Esophagus squamous epithelium (tissue), 4 donors: ENCODE measurements at regions not wholly inside any gene's neighbourhood (a gene's known extent, or its start where the extent isn't known, plus 50 kb on each side); places are given as distances from the start of the nearest gene placed in this dataset.

ENCODE experiments used
- POLR2A ChIP-seq, 4 donors: fragments of 450-650 bp; IDR thresholded peaks; one replicate each; pipeline ENCODE4 v1.6.1; 2017; ENCODE audit warnings: antibody characterized with exemption in 4 of 4, mild to moderate bottlenecking in 4 of 4, moderate library complexity in 3 of 4
- TF ChIP-seq, protein P1 (sequence below), 6 experiments: fragments of 450-650 bp in 4 of 6; fragments of 200-600 bp in 2 of 6; sonication (generic) in 2 of 6; IDR thresholded peaks; one replicate each; pipeline ENCODE4 v1.5.1; 2016 to 2019; ENCODE audit warnings: antibody characterized with exemption in 6 of 6, mild to moderate bottlenecking in 4 of 6, moderate library complexity in 4 of 6

DNA sequence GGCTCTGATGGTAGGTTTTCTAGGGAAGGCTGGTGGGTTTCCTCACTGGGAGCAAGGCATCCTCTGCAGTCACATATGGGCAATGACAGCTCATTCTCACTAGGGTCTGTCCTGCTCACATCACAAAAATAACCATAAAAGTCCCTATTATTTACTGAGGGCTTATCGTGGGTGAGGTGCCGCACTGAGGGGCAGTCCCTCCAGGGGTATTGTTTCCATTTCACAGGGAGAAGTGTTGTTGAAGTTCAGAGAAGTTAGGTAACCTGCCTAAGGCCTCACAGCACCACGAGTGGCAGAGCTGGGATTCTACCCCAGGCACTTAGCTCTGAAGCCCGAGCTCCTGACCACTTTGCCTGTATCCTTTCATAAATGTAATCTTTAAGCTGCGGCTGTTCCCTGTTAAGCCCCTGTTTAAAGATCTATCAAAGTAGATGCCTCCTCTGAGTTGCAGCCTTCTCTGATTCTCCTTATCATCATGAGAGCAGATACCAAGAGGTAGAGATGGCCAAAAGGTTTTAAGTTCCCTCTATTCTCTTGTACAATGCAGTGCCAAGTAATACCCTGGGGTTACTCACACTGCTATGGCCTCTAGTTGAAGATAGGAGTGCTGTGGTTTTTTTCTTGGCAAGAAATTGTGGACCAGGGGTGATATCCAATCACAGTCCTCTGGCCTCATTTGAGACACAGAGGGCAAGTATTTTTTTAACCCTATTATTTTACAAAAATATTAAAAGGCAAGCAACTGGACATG is 107.0 kb downstream of the RPLP1 start:
- TF ChIP-seq, protein P1, sequence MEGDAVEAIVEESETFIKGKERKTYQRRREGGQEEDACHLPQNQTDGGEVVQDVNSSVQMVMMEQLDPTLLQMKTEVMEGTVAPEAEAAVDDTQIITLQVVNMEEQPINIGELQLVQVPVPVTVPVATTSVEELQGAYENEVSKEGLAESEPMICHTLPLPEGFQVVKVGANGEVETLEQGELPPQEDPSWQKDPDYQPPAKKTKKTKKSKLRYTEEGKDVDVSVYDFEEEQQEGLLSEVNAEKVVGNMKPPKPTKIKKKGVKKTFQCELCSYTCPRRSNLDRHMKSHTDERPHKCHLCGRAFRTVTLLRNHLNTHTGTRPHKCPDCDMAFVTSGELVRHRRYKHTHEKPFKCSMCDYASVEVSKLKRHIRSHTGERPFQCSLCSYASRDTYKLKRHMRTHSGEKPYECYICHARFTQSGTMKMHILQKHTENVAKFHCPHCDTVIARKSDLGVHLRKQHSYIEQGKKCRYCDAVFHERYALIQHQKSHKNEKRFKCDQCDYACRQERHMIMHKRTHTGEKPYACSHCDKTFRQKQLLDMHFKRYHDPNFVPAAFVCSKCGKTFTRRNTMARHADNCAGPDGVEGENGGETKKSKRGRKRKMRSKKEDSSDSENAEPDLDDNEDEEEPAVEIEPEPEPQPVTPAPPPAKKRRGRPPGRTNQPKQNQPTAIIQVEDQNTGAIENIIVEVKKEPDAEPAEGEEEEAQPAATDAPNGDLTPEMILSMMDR (IDR thresholded peaks at IDR 0.05) = no peak
- TF ChIP-seq POLR2A (IDR thresholded peaks at IDR 0.05) = no peak
